Dedifferentiated amniotic fluid mesenchymal stem cell (primary cell): ENCODE measurements at regions not wholly inside any gene's neighbourhood (a gene's known extent, or its start where the extent isn't known, plus 50 kb on each side); places are given as distances from the start of the nearest gene placed in this dataset.

Experiments
- DNase-seq: peaks from one replicate; pipeline ENCODE4 v3.0.0-alpha.2; 2016; ENCODE audit errors: extremely low spot score

DNA sequence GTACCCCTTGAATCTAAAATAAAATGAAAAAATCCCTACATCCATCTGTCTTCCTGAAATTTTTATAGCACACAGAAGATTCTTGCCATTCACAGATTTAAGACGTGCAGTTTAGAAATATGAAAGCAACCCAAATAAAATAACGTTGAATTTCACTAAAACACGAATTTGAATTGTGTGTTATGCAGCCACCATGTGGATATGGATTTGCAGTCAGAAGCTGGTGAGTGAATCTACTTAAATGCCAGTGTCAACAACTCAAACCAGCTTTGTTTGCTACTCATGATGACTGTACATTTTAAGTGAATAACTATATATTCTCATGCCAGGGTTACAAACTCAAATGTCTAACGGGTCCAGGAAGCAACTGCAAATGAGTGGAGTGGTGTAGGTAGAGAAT lies 173.0 kb upstream of the HAND2 start:
- DNase-seq: no peak

- DNase-seq: no peak
Measured at GRCh38 chr4:173700650-173701049, 170.6 kb upstream of the HAND2 start.

GRCh38 chr4:173699841-173700475 lies 169.9 kb upstream of the HAND2 start:
- DNase-seq: no peak

DNA sequence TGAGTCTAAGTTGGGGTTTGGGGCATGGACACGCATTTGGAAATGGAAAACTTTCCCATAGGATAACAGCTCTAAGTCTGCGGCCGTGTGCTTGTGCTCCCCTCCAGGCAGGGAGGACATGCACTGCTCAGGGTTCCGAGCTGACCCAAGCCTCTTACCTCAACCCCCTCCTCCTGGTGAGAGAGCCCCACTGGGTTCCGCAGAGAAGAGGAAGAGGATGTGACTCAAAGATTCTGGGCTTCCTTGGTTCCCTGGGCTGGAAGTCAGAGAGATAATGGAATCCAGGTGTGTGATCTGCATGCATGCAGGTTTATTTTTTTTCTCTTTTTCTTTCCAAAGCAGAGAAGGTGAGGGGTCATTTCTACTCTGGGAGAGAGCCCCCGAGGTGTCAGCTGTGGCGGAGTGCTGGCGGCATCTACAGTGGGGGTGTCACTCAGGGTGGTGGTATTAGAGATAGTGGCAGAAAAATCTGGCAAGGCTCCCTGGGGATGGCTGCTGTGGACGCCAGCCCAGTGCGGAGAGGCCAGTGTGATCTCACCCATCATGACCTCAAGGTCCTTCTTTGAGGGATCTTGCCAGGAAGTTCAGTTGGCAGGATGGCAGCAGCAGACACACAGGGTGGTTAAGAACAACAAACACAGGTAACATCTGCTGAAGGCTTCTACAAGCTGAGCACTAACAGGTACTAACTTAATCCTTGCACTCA lies 168.7 kb upstream of the HAND2 start:
- DNase-seq: no peak

DNA sequence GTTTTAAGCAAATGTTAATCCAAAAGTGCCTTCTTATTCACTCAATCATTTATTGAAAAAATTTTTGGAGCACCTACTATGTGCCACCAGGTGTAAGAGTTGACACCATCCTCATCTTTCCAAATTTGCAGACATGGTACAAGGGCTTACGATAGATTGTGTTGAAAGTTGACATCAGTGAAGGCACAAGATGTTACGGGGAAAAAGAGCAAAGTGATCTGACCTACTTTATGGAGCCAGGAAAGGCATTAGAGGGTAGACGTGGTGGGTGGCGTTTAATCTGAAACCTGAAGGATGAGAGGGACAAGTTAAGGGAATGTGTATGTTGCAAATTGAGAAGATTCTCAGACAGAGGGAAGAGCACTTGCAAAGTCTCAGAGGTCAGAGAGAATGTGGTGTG lies 167.8 kb upstream of the HAND2 start:
- no peak for DNase-seq

DNA sequence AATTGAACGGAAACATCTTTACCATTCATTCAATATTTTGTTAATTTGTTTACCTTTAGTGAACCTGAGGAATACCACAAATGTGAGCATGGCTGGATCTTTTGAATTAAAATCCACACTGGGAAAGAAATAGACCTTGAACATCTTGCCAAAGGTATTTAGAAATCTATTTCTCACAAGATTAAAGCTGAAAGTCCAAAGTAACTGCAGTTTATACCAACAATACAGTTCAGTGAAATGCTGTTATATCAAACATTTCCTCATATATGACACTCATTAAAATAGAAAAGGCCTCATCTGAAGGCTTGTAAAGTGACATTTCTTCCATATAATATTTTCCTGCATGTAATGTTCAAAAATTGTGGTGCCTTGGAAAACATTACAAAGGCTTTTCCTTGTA lies 166.5 kb upstream of the HAND2 start:
- DNase-seq: no peak

GRCh38 chr4:173696011-173696410 lies 166.0 kb upstream of the HAND2 start:
- DNase-seq: no peak

DNA sequence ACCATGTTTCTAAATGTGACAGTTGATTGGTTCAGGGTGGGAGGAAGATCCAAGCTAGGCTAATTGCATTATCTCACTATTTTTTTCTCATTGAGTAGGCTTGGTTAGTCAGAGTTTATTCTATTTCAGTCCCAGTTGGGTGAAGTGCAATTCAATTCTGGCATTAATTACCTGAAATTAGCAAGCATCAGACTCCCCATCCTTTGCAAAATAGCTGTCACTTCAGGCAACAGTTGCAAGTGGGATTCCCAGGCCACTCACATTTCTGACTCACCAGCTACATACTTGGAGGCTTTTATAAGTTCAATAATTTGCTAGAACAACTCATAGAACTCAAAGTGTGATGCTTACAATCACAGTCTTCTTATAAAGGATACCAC lies 155.8 kb upstream of the HAND2 start:
- DNase-seq: no peak

- no peak for DNase-seq
Measured at GRCh38 chr4:173685165-173685830, 155.3 kb upstream of the HAND2 start.

GRCh38 chr4:173684223-173684622 lies 154.2 kb upstream of the HAND2 start:
- DNase-seq: no peak

- no peak for DNase-seq
Measured at GRCh38 chr4:173682609-173683008, 152.6 kb upstream of the HAND2 start.

DNA sequence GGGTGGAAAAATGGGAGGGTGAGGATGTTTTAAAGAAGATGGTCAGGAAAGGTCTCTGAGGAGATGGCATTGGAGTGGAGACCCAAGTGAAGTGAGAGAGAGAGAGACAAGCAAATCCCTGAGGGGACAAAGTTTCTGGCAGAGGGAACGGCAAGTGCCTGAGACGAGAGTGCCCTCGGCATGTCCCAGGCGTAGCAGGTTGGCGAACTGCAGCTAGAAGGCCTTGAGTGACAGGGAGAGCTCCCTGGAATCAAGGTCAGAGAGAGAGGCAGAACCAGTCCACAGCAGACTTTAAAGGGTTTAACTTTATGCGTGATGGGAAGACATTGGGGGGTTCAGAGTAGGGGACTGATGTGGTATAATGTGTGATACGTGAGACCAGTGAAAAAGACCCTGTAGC lies 150.2 kb upstream of the HAND2 start:
- no peak for DNase-seq

GRCh38 chr4:173675446-173675845 lies 145.4 kb upstream of the HAND2 start:
- DNase-seq: no peak

DNA sequence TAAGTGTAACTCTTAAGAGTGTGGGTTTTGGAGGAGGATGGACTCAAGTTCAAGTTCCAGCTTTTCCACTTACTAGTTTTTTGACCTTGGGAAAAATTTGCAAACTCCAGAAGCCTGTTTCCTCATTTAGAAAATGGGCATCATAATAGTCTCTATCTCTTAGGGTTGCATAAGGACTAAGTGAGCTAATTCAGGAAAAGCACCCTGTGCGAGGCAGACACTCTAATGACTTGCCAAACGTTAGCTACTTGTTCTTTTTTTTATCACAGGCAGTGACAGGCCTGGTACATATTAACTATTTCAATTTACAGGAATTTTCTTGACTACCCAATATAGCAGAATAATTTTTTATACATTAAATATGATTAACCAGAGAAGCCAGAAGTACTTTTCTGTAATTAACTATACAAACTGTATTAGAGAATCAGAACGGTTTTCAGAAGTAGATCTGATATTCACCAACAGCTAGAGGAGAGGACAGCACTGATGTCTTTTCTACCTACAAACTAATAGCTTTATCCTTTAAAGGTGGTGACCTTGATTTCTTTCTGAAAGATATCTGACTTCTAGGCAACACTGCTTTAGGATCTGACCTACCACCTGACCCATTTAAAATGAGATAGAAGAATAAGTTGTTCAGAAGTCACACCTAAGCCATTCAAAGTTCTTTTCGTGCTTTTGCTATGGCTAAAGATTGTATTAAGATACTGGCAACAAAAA lies 139.6 kb upstream of the HAND2 start:
- DNase-seq: no peak

DNA sequence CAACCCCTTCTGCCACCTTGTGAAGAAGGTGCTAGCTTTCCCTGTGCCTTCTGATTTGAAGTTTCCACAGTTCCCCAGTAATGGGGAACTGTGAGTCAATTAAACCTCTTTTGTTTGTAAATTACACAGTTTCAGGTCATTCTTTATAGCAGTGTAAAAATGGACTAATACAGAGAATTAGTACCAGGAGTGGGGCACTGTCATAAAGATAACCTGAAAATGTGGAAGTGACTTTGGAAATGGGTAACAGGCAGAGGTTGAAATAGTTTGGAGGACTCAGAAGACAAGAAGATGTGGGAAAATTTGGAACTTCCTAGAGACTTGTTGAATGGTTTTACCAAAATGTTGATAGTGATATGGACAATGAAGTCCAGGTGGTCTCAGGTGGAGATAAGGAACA lies 131.0 kb upstream of the HAND2 start:
- DNase-seq: no peak

DNA sequence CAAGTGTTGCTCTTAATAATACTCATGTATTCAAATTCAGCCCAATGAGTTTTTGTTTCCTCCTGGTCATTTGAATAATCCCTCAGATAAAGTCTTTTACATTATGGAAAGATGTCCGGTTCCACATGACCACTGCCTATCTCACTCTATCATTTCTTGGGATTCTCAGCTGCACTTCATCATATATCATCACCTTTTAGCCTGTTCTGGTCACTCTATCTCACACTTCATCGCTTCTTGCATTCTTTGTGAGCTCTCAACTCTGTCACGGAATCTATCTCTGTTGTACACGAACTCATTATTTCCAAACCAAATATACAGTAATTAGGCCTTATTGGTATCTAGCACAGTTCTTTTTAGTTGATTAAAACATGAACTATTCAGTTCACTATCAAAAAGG lies 126.9 kb upstream of the HAND2 start:
- DNase-seq: no peak

GRCh38 chr4:173652283-173652931 lies 122.4 kb upstream of the HAND2 start:
- no peak for DNase-seq

GRCh38 chr4:173651651-173652282 lies 121.7 kb upstream of the HAND2 start:
- DNase-seq: no peak

DNA sequence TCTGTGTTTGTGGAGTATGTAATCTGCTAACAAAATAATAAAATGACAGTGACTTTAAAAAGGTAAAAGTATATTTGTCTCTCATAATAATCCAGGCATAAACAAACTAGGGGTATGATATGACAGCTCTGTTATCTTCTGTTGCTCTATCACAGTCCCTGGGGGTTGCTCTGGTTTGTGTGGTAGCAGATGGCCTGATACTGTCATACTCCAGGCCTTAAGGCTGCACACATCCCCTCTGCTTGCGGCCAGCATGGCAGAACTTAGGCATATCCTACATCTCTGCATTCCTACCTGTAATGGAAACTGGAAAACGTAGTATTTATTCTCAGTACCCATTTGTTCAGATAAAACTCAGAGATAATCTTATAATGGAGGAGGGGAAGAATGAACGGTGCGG lies 117.9 kb upstream of the HAND2 start:
- DNase-seq: no peak

DNA sequence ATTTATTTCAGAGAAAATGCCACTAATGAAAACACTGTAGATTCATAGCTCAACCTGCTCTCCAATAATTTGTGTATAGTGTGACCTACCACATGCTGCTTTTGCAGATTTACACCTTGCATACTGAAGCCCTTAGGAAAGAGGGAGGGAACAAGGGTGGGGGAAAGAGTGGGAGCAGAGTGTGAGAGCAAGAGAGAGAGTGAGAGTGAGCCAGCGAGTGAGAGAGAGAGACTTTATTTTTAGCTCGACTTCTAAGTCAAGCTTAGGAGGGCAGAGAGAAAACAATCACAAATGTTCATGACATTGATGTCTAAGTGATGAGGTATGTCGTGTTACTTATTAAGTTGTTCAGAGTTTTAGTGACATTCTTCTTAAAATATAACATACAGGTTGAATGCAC lies 112.5 kb upstream of the HAND2 start:
- no peak for DNase-seq

GRCh38 chr4:173635395-173635794 lies 105.4 kb upstream of the HAND2 start:
- no peak for DNase-seq

DNA sequence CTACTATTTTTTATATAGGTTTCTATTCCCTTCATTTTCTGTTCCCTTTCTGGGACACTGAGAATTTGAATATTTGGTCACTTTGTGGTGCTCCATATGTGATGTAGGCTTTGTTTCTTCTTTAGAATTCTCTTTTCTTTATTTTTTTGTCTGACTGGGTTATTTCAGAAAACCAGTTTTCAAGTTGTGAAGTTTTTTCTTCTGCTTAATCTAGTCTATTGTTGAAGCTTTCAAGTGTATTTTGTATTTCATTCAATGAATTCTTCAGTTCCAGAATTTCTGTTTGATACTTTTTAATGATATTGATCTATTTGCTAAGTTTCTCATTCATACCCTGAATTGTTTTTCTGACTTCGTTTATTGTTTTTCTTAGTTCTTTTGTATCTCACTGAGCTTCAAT lies 96.2 kb upstream of the HAND2 start:
- DNase-seq: no peak
